Astrocyte of the spinal cord (primary cell): ENCODE measurements at regions not wholly inside any gene's neighbourhood (a gene's known extent, or its start where the extent isn't known, plus 50 kb on each side); places are given as distances from the start of the nearest gene placed in this dataset.

ENCODE experiments used
- DNase-seq: peaks from one replicate; pipeline ENCODE4 v3.0.0; 2011; ENCODE audit warnings: low read depth, low spot score
- H3K4me3 ChIP-seq: 2 replicates; pipeline ENCODE4 v1.5.1; 2011; ENCODE audit warnings: low read depth, mild to moderate bottlenecking, low read length, moderate library complexity
- in situ Hi-C: cut with HindIII; loops from 2 replicates; pipeline ENCODE4 v1.10.0; 2017; ENCODE audit warnings: low sequenced_read_pairs
- TF ChIP-seq, protein P1 (sequence below): IDR thresholded peaks from 2 replicates; pipeline ENCODE4 v1.5.1; 2012; ENCODE audit warnings: low read depth, mild to moderate bottlenecking, low read length, inconsistent platforms

DNA sequence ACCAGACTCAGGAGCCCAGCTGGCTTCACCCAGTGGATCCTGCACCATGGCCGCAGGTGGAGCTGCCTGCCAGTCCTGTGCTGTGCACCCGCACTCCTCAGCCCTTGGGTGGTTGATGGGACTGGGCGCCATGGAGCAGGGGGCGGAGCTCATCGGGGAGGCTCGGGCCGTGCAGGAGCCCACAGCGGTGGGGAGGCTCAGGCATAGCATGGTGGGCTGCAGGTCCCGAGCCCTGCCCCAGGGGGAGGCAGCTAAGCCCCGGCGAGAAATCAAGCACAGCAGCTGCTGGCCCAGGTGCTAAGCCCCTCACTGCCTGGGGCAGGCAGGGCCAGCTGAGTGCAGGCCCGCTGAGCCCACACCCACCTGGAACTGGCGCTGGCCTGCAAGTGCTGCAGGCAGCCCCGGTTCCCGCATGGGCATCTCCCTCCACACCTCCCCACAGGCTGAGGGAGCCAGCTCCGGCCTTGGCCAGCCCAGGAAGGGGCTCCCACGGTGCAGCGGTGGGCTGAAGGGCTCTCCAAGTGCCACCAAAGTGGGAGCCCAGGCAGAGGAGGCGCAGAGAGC is 464.1 kb upstream of the DIPK2B start:
- H3K4me3 ChIP-seq: no peak overlapping the region
- TF ChIP-seq, protein P1, sequence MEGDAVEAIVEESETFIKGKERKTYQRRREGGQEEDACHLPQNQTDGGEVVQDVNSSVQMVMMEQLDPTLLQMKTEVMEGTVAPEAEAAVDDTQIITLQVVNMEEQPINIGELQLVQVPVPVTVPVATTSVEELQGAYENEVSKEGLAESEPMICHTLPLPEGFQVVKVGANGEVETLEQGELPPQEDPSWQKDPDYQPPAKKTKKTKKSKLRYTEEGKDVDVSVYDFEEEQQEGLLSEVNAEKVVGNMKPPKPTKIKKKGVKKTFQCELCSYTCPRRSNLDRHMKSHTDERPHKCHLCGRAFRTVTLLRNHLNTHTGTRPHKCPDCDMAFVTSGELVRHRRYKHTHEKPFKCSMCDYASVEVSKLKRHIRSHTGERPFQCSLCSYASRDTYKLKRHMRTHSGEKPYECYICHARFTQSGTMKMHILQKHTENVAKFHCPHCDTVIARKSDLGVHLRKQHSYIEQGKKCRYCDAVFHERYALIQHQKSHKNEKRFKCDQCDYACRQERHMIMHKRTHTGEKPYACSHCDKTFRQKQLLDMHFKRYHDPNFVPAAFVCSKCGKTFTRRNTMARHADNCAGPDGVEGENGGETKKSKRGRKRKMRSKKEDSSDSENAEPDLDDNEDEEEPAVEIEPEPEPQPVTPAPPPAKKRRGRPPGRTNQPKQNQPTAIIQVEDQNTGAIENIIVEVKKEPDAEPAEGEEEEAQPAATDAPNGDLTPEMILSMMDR: no peak
- in situ Hi-C loops: no loop called here
- no peak for DNase-seq

DNA sequence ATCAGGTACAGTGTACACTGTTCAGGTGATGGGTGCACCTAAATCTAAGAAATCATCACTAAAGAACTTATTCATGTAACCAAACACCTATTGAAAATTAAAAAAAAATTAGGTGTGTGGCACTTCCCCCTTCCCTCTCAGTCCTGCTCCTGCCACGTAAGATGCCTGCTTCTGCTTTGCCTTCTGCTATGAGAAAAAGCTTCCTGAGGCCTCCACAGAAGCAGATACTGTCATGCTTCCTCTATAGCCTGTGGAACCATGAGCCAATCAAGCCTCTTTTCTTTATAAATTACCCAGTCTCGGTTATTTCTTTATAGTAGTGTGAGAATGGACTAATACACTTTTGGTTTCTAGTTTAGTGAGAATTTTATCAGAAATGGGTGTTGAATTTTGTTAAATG is 459.8 kb upstream of the DIPK2B start:
- TF ChIP-seq, protein P1: no peak
- H3K4me3 ChIP-seq: no peak overlapping the region
- in situ Hi-C loops: no loop called here
- DNase-seq: no peak

DNA sequence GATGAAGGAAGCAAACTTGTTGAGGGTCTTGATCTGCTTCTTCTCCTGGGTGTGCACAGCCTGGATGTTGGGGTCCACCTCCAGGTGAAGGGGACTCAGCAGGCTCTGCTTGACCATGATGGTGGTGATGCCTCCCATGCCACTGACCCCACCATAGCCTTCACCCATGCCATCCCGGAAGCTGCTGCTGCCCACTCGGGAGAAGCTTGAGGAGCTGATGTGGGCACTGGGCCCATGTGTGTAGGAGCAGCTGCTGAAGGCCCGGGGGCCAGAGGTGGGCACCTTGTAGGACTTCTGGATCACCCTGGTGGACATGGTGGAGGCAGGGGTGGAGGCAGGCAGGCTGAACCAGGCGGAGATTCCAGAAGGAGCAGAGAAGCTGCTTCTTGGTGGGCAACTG is 432.7 kb upstream of the DIPK2B start:
- no peak overlapping the region for H3K4me3 ChIP-seq
- TF ChIP-seq, protein P1: no peak
- in situ Hi-C loops: no loop called here
- no peak for DNase-seq

DNA sequence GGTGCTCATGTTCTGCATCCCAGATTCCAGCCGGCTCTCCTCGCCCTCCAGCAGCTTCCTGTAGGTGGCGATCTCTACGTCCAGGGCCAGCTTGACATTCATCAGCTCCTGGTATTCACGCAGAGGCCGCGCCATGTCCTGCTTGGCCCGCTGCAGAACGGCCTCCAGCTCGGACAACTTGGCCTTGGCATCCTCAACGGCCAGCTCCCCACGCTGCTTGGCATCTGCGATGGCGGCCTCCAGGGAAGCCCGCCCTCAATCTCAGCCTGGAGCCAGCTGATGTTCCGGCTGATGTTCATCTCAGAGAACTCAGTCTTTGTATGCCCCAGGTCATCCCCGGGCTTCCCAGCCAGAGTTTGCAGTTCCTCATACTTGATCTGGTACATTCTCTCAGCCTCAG is 431.8 kb upstream of the DIPK2B start:
- in situ Hi-C loops: no loop called here
- no peak overlapping the region for H3K4me3 ChIP-seq
- TF ChIP-seq, protein P1: no peak
- DNase-seq: no peak

DNA sequence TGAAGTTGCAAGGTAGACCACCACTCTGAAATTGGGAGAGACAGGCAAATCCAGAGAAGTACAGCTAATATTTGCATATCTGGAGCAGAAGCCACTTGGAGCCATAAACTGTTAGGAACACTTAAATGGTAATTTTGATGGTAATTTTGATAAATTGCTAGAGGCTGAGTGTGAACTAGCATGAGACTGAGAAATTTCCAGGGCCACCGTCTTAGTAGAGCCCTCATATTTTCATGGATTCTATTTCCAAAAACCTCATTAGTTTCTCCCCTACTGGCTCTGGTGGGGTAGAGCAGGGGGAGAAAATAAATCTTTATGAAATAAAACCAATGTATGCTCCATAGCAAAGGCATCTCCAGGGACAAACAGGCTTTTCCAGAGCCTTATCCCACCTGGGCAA is 429.4 kb upstream of the DIPK2B start:
- TF ChIP-seq, protein P1: no peak
- H3K4me3 ChIP-seq: no peak overlapping the region
- DNase-seq: no peak
- in situ Hi-C loops: no loop called here

DNA sequence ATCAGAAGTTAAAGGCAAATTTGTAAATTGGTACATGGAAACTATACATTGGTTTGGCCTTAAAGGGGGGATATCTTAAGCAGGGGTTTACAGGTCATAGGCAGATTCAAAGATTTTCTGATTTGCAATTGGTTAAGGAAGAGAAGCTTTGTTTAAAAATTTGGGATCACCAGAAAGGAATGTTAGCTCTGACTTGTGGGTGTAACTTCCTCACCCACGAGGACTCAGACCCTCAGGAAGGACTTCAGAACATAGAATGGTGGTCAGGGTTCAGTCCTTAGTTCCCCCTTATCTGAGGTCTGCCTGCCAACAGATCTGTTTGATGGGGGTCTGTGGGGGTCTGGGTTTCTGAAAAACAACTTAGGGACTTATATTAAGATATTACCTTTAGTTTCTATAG is 427.4 kb upstream of the DIPK2B start:
- no peak for DNase-seq
- no peak overlapping the region for H3K4me3 ChIP-seq
- in situ Hi-C loops: no loop called here
- TF ChIP-seq, protein P1: no peak

DNA sequence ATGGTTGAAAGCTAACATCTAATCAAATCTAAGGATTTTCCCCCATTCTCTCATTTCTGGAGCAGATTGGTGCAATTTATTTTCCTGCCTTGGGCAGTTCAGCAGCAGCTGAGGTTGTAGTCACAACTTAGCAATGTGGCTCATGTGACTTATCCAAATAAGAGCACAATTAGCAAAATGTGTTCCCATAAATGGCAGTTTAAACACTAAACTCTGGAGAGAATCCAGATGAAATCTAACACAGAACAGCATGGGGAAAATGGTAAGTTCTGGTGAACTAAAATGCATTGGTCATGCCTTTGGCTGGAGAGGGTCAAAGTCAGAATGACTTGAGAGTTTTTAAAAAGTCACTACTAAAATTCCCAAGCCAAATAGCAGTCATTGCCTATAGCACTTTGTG is 422.6 kb upstream of the DIPK2B start:
- TF ChIP-seq, protein P1: no peak
- no peak overlapping the region for H3K4me3 ChIP-seq
- peak; percentile 92 for DNase-seq
- in situ Hi-C loops: no loop called here
